Keratinocyte (primary cell): ENCODE measurements at regions not wholly inside any gene's neighbourhood (a gene's known extent, or its start where the extent isn't known, plus 50 kb on each side); places are given as distances from the start of the nearest gene placed in this dataset.

Source experiments
- DNase-seq: peaks from one replicate; pipeline ENCODE4 v3.0.0-alpha.2; 2011; ENCODE audit warnings: low read depth, missing footprints, low spot score
- FAIRE-seq: peaks from 2 replicates; lab custom pipeline; 2011; peaks lifted over from hg19 to GRCh38; lab: Jason Lieb, UNC
- H2AFZ ChIP-seq: 2 replicates; pipeline ENCODE4 v1.6.0; 2012; ENCODE audit warnings: low read length, control low read depth, inconsistent platforms; ENCODE audit not compliant: control insufficient read depth
- H3K27ac ChIP-seq: 2 replicates; pipeline ENCODE4 v1.5.1; 2011; ENCODE audit warnings: low read length; ENCODE audit not compliant: control insufficient read depth, insufficient read depth
- H3K27me3 ChIP-seq: 3 replicates; pipeline ENCODE4 v1.6.0; 2011; ENCODE audit warnings: low read length; ENCODE audit not compliant: control insufficient read depth, insufficient read depth; ENCODE audit errors: extremely low read depth
- H3K36me3 ChIP-seq, 2 experiments: 2 replicates in 1 of 2; 3 replicates in 1 of 2; pipeline ENCODE4 v1.5.1; 2011; ENCODE audit warnings: low read length in 2 of 2, mild to moderate bottlenecking in 1 of 2; ENCODE audit not compliant: control insufficient read depth in 2 of 2, insufficient read depth in 2 of 2; ENCODE audit errors: extremely low read depth in 1 of 2
- H3K4me1 ChIP-seq: 3 replicates; pipeline ENCODE4 v1.5.1; 2011; ENCODE audit warnings: low read length; ENCODE audit not compliant: control insufficient read depth, insufficient read depth; ENCODE audit errors: extremely low read depth
- H3K4me2 ChIP-seq: 3 replicates; pipeline ENCODE4 v1.6.0; 2011; ENCODE audit warnings: low read depth, low read length; ENCODE audit not compliant: control insufficient read depth, insufficient read depth; ENCODE audit errors: extremely low read depth
- H3K4me3 ChIP-seq, 3 experiments: fragments of 200-600 bp in 1 of 3; sonication (generic) in 1 of 3; 2 replicates in 2 of 3; 3 replicates in 1 of 3; pipeline ENCODE4 v1.5.1; 2011 to 2016; ENCODE audit warnings: low read length in 3 of 3, mild to moderate bottlenecking in 3 of 3, control low read depth in 2 of 3, inconsistent platforms in 1 of 3, low read depth in 1 of 3, mixed read lengths in 1 of 3, mixed run types in 1 of 3, moderate library complexity in 1 of 3; ENCODE audit not compliant: control insufficient read depth in 2 of 3, insufficient read depth in 2 of 3; ENCODE audit errors: extremely low read depth in 1 of 3
- H3K79me2 ChIP-seq: 2 replicates; pipeline ENCODE4 v1.6.0; 2012; ENCODE audit warnings: low read length; ENCODE audit not compliant: control insufficient read depth, insufficient read depth
- H3K9ac ChIP-seq: 3 replicates; pipeline ENCODE4 v1.6.0; 2011; ENCODE audit warnings: low read length; ENCODE audit not compliant: control insufficient read depth, insufficient read depth; ENCODE audit errors: extremely low read depth
- H3K9me1 ChIP-seq: 3 replicates; pipeline ENCODE4 v1.6.0; 2011; ENCODE audit warnings: low read length; ENCODE audit not compliant: control insufficient read depth, insufficient read depth; ENCODE audit errors: extremely low read depth
- H3K9me3 ChIP-seq: 2 replicates; pipeline ENCODE4 v1.5.1; 2012; ENCODE audit warnings: low read depth, low read length; ENCODE audit not compliant: control insufficient read depth
- H4K20me1 ChIP-seq: 3 replicates; pipeline ENCODE4 v1.6.0; 2011; ENCODE audit warnings: low read length; ENCODE audit not compliant: control insufficient read depth, insufficient read depth; ENCODE audit errors: extremely low read depth
- EZH2 ChIP-seq: IDR thresholded peaks from one replicate; pipeline ENCODE4 v1.6.1; 2012; ENCODE audit warnings: inconsistent platforms, mild to moderate bottlenecking, low read length, moderate library complexity
- dilution Hi-C: fragments of 300-500 bp; cut with MboI; formaldehyde crosslinking; loops from one replicate; pipeline ENCODE4 v1.7.0; 2020; ENCODE audit warnings: low sequenced_read_pairs; ENCODE audit not compliant: extremely low pct_ligation_motif_present
- TF ChIP-seq, protein P1 (sequence below), 3 experiments: IDR thresholded peaks in 1 of 3; conservative IDR thresholded peaks in 1 of 3; optimal IDR thresholded peaks in 1 of 3; 2 replicates in 2 of 3; 3 replicates in 1 of 3; pipeline versions ENCODE3 to v1.5.1; 2011; ENCODE audit warnings: low read length in 3 of 3, mild to moderate bottlenecking in 3 of 3, moderate library complexity in 2 of 3, control low read depth in 1 of 3, inconsistent platforms in 1 of 3; ENCODE audit not compliant: insufficient read depth in 2 of 3; ENCODE audit errors: extremely low read depth in 1 of 3

DNA sequence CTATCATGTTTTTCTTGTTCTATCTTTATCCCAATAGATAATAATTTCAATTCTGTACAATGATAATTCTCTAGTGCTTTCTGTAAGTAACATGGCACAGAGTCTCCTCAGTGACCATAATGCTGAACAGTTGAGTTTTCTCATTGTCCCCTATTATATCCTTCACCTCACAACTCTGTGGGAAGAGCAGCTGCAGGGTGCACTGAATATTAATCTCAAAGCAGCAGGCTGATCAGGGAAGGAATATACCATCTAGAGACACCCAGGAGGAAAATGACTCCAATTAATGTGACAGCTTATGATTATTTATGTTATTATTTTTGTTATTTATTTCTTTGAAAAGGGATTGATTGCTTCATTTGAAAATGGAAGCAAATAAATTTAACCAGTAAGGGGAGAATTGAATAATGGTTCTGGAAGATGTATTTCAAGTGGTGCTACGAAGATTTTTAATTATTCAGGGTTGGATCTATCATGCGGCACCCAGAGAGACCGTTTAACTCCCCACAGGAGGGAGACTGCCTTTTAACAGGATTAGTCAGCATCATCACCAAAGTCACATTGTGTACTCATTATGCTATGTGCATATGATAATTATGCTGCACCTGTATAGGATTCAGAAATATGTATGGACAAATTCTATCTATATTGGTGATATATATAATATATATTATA is 1015.7 kb upstream of the GOT2 start:
- Histone ChIP-seq H3K27me3 (no peaks in the 10 kb centered on the region), H3K9ac (no peak overlapping the region), H3K79me2 (no peaks in the 10 kb centered on the region), H3K9me3 (no peaks in the 10 kb centered on the region), H3K4me2 (no peak overlapping the region), H2AFZ (no peak overlapping the region), H3K4me3 (no peak overlapping the region), H3K9me1 (no peaks in the 10 kb centered on the region), H3K4me1 (no peaks in the 10 kb centered on the region), H3K36me3 (no peaks in the 10 kb centered on the region), H4K20me1 (no peaks in the 10 kb centered on the region), H3K27ac (no peak overlapping the region)
- FAIRE-seq, result no peak
- TF ChIP-seq, protein P1, sequence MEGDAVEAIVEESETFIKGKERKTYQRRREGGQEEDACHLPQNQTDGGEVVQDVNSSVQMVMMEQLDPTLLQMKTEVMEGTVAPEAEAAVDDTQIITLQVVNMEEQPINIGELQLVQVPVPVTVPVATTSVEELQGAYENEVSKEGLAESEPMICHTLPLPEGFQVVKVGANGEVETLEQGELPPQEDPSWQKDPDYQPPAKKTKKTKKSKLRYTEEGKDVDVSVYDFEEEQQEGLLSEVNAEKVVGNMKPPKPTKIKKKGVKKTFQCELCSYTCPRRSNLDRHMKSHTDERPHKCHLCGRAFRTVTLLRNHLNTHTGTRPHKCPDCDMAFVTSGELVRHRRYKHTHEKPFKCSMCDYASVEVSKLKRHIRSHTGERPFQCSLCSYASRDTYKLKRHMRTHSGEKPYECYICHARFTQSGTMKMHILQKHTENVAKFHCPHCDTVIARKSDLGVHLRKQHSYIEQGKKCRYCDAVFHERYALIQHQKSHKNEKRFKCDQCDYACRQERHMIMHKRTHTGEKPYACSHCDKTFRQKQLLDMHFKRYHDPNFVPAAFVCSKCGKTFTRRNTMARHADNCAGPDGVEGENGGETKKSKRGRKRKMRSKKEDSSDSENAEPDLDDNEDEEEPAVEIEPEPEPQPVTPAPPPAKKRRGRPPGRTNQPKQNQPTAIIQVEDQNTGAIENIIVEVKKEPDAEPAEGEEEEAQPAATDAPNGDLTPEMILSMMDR (optimal IDR thresholded peaks at IDR 0.05 in 1 of 3, IDR thresholded peaks at IDR 0.05 in 1 of 3, conservative IDR thresholded peaks at IDR 0.05 in 1 of 3; ENCODE audit: extremely low read depth in 1 of 3, insufficient read depth in 2 of 3, low read length in 3 of 3), result no peak
- no peak for TF ChIP-seq EZH2
- dilution Hi-C loops, result no loop called here
- no peak for DNase-seq

DNA sequence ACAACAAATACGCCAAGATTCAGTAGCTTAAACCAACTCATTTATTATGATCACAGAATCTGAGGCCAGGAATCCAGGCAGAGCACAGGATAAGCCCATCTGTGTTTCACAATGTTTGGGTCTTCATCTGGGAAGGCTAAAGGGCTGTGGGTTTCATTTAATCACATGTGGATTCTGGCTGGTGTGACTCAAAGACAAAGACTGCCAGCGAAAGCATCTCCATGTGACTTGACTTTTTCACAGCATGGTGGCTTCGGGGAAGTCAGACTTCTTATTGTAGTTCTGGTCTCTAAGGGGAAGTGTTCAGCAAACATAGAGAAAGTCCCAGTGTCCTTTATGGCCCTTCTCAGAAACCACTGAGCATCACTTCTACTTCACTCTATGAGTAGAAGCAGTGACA is 1014.4 kb upstream of the GOT2 start:
- no peaks in the 10 kb centered on the region for H3K36me3 ChIP-seq
- no peaks in the 10 kb centered on the region for H3K27me3 ChIP-seq
- no peaks in the 10 kb centered on the region for H3K9me1 ChIP-seq
- H3K9ac ChIP-seq, result no peak overlapping the region
- dilution Hi-C loops, result no loop called here
- no peaks in the 10 kb centered on the region for H4K20me1 ChIP-seq
- no peak overlapping the region for H2AFZ ChIP-seq
- H3K79me2 ChIP-seq, result no peaks in the 10 kb centered on the region
- DNase-seq, result no peak
- no peaks in the 10 kb centered on the region for H3K4me1 ChIP-seq
- no peak for FAIRE-seq
- no peak overlapping the region for H3K4me2 ChIP-seq
- TF ChIP-seq, protein P1 (optimal IDR thresholded peaks at IDR 0.05 in 1 of 3, IDR thresholded peaks at IDR 0.05 in 1 of 3, conservative IDR thresholded peaks at IDR 0.05 in 1 of 3; ENCODE audit: extremely low read depth in 1 of 3, insufficient read depth in 2 of 3, low read length in 3 of 3), result no peak
- no peak overlapping the region for H3K4me3 ChIP-seq
- no peak overlapping the region for H3K27ac ChIP-seq
- H3K9me3 ChIP-seq, result no peaks in the 10 kb centered on the region
